Stimulated activated CD8-positive, alpha-beta memory T cell treated with anti-CD3 and anti-CD28 coated beads, Interleukin-12 subunit alpha, Interleukin-12 subunit beta, amount 100 ng/mL, for 1 hour (primary cell): ENCODE measurements at regions not wholly inside any gene's neighbourhood (a gene's known extent, or its start where the extent isn't known, plus 50 kb on each side); places are given as distances from the start of the nearest gene placed in this dataset.

ENCODE experiments used
- DNase-seq: peaks from one replicate; pipeline ENCODE4 v3.0.0-alpha.2; 2020; ENCODE audit warnings: low read depth

DNA sequence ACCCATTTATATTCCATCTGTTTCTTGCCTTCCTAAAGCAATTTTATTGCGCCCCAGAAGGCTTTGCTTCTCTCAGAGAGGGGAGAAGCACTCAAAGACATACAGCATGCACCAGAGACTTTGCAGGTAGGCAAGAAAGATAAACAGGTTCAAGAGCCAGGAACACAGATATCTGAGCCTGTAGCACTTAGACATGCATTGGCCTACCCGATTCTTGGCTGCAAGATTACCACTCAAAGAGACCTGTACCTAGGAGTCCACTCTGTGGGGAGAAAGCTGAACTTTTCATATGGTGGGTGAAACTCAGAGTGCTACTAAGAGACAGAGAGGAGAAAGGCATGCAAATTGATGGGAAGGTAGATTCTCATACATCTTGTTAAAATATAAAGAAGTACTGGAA is 609.4 kb upstream of the PKN2 start:
- no peak for DNase-seq

- no peak for DNase-seq
Observed at GRCh38 chr1:88075813-88076212, 608.3 kb upstream of the PKN2 start.

DNA sequence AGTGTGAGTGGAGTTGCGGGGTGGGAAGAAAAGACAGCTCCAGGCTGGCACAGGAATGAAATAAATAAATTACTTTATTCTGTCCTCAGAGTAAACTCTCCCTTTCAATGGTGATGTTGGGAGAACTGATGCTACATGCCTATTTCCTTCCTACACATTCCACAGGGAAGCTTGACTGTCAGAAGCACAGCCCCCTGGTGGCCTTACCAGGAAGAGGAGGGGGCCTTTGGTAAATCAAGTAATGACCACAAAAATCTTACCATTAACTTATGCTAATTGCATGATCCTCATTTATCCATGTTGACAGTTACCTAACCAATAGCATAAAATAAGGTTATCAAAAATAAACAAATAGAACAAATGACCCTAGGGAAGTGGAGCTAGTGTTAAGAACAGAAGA is 605.0 kb upstream of the PKN2 start:
- no peak for DNase-seq

- no peak for DNase-seq
Observed at GRCh38 chr1:88080875-88081274, 603.2 kb upstream of the PKN2 start.

DNA sequence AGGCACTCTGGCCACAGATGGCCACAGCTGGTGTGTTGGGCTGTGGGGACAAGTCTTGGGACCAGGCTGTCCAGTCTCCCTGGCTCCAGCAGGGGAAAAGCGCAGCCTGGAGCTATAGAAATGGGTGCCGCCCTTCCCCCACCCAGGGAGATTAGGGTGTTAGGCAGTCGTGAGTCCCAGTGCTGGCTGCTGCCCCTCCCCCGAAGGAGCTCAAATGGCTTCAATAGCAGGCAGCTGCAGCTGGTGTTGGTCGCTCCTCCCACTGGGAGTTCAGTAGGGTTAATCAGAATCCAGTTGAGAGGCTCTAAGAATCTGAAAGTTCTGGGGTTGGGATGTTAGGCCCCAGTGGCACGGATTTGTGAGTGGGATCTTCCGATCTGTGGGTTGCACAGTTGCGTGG is 595.6 kb upstream of the PKN2 start:
- DNase-seq: no peak

DNA sequence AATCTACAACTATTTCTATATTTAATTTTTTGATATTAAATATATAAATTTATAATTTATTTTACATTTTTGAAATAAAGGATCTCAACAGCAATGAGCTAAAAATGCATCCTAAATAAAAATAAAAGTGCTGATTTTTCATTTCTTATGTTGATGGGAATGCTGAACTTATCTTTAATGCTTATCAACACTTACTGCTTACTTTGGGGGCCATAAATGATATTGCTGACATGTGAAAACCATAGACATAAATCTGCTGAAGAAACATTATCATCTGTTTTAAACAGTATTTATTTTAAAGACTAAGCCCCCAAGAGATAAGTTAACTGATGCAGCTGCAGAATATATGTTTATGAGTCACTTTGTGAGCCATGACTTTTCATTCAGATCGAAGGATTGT is 594.1 kb upstream of the PKN2 start:
- DNase-seq: no peak

GRCh38 chr1:88098881-88099280 is 585.2 kb upstream of the PKN2 start:
- no peak for DNase-seq

- no peak for DNase-seq
Observed at GRCh38 chr1:88101041-88101440, 583.0 kb upstream of the PKN2 start.

- no peak for DNase-seq
Observed at GRCh38 chr1:88104236-88104635, 579.8 kb upstream of the PKN2 start.

DNA sequence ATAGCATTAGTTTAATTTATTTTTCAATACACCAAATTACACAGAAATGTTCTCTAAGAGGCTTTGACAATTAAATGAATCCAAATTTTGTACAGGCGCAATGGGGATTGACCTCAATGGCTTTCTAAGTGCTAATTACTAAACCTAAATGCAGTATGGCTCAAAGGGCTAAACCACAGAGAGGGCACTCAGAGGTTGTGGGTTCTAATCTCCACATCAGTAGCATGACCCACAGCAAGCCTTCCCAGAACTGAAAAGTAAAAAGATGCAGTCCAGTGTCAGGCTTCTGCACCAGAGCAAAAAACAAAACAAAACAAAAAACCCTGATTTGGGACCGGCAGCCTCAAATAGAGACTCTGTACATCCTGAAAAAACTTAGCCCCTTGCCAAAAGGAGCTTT is 579.2 kb upstream of the PKN2 start:
- DNase-seq: no peak

DNA sequence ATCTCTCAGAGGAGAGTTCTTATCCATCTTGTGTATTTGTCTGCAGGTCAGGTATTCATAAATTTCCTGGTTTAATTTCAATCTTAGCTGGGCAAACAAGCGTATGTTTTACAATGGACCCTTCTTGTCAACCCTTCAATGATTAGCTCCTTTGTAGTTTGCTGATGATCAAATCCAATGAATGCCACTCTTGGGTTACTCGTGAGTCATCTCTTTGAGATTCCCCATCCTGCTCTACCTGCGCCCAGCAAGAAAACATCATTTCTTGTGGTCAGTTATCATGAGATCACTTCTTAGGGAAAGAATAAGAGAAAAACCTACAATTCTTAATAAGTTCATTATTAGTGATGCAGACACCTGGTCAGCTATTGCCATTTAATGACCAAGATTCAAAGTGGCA is 572.3 kb upstream of the PKN2 start:
- DNase-seq: no peak

DNA sequence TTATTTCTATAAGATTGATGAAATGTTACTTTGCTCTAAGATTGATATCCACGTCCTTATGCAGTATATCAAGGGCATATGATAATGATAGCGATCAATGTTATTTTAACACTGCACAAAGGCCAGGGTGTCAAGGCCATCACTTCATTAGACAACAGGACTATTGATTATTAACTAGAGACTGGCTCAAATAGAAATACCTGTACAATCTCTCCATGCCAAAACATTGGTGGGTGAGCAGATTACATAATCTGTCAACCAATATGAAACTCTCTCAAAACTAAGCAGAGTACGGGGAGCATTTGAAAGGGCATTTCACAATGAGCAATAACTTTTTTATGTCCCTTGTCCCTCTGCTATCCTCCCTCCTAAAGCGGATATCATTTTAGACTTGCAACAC is 566.5 kb upstream of the PKN2 start:
- no peak for DNase-seq

DNA sequence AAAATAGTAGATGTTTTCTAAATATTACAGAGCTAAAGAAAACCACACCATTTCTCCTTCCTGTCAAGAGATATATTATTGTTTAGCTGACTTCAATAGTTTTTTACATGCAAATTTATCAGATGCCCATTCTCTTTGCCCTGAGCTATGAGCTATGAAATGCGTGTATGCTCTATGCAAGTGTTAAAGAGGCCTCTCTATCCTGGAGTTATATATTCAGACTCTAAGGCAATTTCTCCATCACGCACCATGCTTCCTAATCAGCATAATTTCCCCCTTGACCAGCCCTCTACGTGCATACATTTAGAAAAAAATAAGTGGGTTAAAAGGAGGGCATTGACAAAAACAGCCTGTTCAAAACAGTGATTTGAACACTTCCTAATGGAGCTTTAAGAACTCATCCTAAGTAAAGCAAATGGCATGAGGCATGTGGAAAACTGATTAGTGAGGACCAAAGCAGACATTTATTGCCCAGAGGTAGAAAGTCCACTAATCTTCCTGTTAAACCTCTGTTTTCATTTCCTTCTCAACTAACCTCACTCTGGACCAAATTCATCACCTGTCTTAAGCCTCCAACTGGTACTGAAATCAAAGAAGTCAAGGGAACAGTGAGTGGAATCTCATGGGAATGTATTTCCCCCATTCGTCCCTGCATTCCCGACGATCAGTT is 565.8 kb upstream of the PKN2 start:
- no peak for DNase-seq

DNA sequence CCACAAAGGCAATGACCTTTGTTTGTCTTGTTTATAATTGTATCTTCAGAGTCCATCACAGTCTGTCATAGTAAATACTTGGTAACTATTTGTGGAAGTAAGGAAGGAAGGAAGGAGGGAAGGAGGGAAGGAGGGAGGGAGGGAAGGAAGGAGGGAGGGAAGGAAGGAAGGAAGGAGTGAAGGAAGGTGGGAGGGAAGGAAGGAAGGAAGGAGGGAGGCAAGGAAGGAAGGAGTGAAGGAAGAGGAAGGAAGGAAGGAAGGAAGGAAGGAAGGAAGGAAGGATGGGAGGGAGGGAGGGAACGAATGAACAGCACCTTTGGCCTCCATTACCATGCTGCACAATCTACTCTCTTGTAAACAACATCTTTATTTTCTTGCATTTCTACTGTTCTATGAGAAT is 559.5 kb upstream of the PKN2 start:
- DNase-seq: no peak

DNA sequence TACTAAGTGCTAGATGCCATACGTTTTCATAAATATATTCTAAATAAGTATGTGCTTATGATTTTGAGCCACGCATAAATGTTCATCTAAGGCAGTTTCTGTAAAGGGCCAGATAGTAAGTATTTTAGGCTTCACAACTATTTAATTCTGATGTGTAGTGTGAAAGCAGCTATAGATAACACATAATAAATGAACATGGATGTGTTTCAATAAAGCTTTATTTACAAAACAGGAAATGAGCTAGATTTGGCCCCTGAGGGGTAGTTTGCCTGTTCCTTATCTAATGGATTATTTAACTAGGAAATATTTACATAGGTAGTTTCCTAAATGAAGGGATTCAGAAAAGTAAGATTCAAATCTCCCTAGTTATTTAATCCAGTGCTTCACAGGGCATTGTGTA is 557.6 kb upstream of the PKN2 start:
- DNase-seq: no peak

DNA sequence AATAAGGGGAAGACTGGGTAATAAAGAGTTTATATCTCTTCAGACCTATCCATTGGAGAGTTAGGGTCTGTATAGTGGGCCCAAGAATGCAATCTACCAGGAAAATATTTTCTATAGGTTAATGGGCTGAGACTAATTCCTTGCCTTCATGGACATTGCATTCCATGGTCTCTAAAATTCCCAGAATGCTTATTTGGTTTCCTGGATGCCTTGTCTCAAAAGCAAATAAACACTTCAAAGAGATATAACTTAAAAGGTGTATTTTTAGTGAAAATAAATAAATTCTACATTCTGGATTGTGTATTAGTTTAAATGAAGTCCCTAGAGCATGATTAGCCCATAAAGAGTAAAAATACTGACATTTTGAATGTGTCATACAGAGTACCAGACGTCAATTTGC is 550.1 kb upstream of the PKN2 start:
- DNase-seq: no peak

DNA sequence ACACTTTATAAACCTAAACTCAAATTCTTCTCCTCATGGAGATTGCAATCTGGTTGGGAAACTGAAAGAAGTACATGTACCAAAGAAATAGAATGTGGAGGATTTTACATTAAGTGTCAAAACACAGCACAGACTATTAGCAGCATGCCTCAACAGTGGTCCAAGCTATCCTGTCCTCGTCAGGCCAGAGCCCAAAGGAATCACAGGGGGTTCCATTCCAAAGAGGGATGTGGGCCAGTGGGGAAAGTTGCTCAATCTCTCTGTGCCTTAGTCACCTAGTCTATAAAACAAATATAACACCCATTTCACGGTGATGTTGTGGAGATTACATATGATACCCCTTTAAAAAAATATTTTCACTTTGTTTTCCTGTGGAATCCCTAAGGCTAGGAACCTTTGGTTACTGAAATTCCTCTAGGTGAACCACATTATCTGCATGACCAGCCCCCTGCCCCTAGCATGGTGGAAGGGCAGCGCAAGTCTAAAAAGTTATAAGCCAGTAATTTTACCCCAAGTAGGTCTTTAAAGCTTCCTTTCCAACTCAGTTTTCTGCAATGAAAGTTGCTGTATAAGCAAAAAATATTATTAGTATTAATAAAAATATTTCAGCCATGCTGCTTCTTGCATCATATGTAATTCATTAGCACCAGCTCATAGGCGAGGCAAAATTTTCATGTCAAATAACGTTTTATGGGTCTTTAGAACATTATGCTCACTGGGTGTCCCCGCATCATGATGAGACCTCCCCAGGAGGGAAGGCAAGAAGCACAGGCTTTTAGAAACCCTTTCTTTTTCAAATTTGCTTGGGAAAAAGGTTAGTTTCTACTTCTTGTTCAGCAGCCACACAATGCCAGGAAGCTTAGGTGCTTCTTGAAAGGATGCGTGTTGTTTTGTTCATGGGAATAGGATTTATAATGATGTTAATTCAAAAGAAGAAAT is 548.8 kb upstream of the PKN2 start:
- no peak for DNase-seq

DNA sequence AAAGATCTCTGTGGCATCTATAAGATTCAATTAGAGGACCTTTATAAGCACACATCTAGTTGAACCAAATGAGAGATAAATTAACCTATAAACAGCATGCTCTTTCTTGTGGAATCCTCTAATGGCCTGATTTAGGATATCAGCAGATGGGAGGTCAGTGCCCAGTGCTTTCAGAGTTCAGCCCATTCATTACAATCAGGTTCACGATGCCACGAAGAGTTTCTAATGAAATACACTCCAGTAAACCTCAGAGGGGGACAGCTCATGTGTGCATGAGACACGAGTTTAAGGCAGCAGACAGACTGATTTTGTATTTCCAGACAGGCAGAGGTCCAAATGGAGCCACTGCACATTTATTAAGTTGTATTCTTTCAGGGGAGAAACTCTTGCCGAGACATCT is 544.4 kb upstream of the PKN2 start:
- DNase-seq: no peak

DNA sequence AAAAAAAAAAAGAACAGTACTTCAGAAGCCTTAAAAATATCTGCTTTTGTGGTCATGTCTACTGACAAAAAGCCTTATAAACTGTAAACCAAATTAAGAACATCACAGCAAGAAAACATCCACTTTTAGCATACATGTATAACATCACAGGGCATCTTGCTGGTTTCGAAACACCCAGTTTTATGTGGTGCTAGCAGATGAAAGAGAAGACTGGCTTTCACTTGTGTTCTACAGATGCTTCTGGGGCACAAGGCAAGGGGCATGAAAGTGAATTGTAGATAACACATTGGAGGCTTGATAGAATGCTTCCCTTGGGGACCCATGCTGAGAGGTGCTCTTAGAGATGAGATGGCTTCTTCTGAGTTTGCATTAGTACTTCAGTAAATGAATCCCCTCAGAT is 543.7 kb upstream of the PKN2 start:
- DNase-seq: no peak

DNA sequence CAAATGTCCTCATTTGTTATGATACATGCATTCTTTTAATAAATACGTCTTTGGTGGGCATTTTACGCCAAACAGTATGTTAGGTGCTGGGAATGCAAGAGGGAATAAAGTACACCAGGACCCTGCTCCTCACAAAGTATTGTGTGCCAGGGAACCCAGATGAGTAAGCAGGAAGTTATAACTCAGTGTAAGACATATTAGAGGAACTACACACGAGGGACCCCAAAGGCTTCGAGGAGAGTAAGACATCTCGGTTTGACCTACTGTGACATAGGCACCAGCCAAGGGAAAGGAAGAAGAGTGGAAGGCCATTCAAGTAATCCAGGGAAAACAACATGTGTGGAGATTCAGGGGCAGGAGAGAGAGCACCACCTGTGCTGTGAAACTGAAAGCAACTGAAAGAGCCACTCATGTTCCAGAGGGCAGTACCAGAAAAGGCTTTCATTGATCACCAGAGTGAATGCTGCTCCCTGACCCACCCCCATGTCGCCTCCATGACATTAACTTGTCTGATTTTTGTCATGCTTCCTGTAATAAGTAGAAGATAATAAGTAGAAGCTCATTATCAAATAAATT is 542.5 kb upstream of the PKN2 start:
- DNase-seq: no peak

GRCh38 chr1:88145752-88146151 is 538.3 kb upstream of the PKN2 start:
- DNase-seq: no peak

DNA sequence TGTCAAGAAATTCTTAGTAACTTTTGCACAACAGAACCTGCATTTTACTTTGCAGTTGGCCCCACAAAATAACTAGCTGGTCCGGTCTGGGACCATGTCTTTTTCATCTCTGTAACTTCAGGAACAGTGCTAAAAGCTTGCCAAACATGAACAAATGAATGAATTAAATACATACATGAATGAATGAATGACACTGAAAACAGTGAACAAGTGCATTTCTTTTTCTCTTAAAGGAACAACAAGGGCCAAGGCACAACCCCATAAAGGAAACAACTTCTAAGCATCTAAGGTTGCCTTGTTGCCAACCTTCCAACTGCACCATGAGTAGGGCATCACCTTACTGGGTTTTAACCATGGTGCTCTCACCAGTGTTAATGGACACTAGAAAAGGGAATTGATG is 534.4 kb upstream of the PKN2 start:
- DNase-seq: no peak

- no peak for DNase-seq
Observed at GRCh38 chr1:88150330-88150729, 533.7 kb upstream of the PKN2 start.
